ENCODE measurements at regions not wholly inside any gene's neighbourhood (a gene's known extent, or its start where the extent isn't known, plus 50 kb on each side); places are given as distances from the start of the nearest gene placed in this dataset.
"Not testable (repeated sequence)": the region's sequence is repeated elsewhere in the genome, so short reads cannot be mapped to it uniquely, and the experiment has no call there.

GRCh38 chr21:22795644-22796043 is 1797.4 kb downstream of the NCAM2 start:
- DNase-seq (ENCODE audit: low spot score), result no peak
- ATAC-seq (ENCODE audit: low FRiP score), result no peak
- no peak for TF ChIP-seq CTCF (IDR thresholded peaks at IDR 0.05)

- no peak for ATAC-seq (ENCODE audit: low FRiP score)
- no peak for DNase-seq (ENCODE audit: low spot score)
- no peak for TF ChIP-seq CTCF (IDR thresholded peaks at IDR 0.05)
Observed at GRCh38 chr21:22796147-22796546, 1797.9 kb downstream of the NCAM2 start.

- ATAC-seq (ENCODE audit: low FRiP score) (no peak), DNase-seq (ENCODE audit: low spot score) (no peak)
- TF ChIP-seq CTCF (IDR thresholded peaks at IDR 0.05), result no peak
Observed at GRCh38 chr21:22804151-22804550, 1805.9 kb downstream of the NCAM2 start.

- ATAC-seq (ENCODE audit: low FRiP score) (no peak), DNase-seq (ENCODE audit: low spot score) (no peak)
- no peak for TF ChIP-seq CTCF (IDR thresholded peaks at IDR 0.05)
Observed at GRCh38 chr21:22806278-22806677, 1808.1 kb downstream of the NCAM2 start.

GRCh38 chr21:22813201-22813600 is 1815.0 kb downstream of the NCAM2 start:
- TF ChIP-seq CTCF (IDR thresholded peaks at IDR 0.05), result no peak
- DNase-seq (ENCODE audit: low spot score), result no peak

GRCh38 chr21:22818681-22819485 is 1820.7 kb downstream of the NCAM2 start:
- DNase-seq (ENCODE audit: low spot score); ATAC-seq (ENCODE audit: low FRiP score): not testable (repeated sequence)

More at GRCh38 chr21:22813201-22813600, 1815.0 kb downstream of the NCAM2 start:
- no peak for ATAC-seq (ENCODE audit: low FRiP score)

GRCh38 chr21:22827422-22827821 is 1829.2 kb downstream of the NCAM2 start:
- ATAC-seq (ENCODE audit: low FRiP score) (no peak), DNase-seq (ENCODE audit: low spot score) (no peak)
- no peak for TF ChIP-seq CTCF (IDR thresholded peaks at IDR 0.05)
